SK-N-SH (cell line): ENCODE measurements at regions not wholly inside any gene's neighbourhood (a gene's known extent, or its start where the extent isn't known, plus 50 kb on each side); places are given as distances from the start of the nearest gene placed in this dataset.

Source experiments
- CTCF ChIA-PET: fragments of 300-600, 350-600 bp; formaldehyde crosslinking; extraction: SDS; loops from one replicate; lab custom pipeline; 2021; lab: Yijun Ruan, JAX
- POLR2A ChIA-PET: fragments of 350-600 bp; sonication (Branson Sonifier 250); formaldehyde crosslinking; extraction: SDS; loops from one replicate; lab custom pipeline; 2020; ENCODE audit warnings: antibody characterized with exemption, inconsistent platforms; lab: Yijun Ruan, JAX
- DNase-seq: peaks from one replicate; pipeline ENCODE4 v3.0.0; 2012
- H2AFZ ChIP-seq: fragments of 200-600 bp; sonication (generic); 2 replicates; pipeline ENCODE4 v1.8.1; 2016; ENCODE audit warnings: antibody characterized with exemption, mild to moderate bottlenecking, low read depth
- H3F3A ChIP-seq: fragments of 200-600 bp; sonication (generic); replicated peaks from 2 replicates; pipeline ENCODE3; 2016; ENCODE audit warnings: antibody characterized with exemption, mild to moderate bottlenecking; ENCODE audit not compliant: insufficient read depth
- H3K27ac ChIP-seq, 2 experiments: fragments of 200-500 bp in 1 of 2; fragments of 200-600 bp in 1 of 2; sonication (Bioruptor generic) in 1 of 2; sonication (generic), shearing (Covaris generic) in 1 of 2; 2 replicates each; pipeline versions ENCODE4 v1.5.1 to v1.6.1; 2014 to 2016; ENCODE audit warnings: low read depth in 2 of 2, inconsistent platforms in 1 of 2, low read length in 1 of 2, mild to moderate bottlenecking in 1 of 2, mixed read lengths in 1 of 2
- H3K27me3 ChIP-seq: fragments of 200-600 bp; sonication (generic), shearing (Covaris generic); 2 replicates; pipeline ENCODE4 v1.6.1; 2016; ENCODE audit warnings: mixed run types; ENCODE audit not compliant: insufficient read depth
- H3K36me3 ChIP-seq, 2 experiments: fragments of 200-500 bp in 1 of 2; fragments of 200-600 bp in 1 of 2; sonication (Bioruptor generic) in 1 of 2; sonication (generic) in 1 of 2; replicated peaks in 1 of 2; 2 replicates each; pipeline versions ENCODE3 to v1.5.1; 2014 to 2016; ENCODE audit warnings: low read length in 1 of 2, mild to moderate bottlenecking in 1 of 2; ENCODE audit not compliant: insufficient read depth in 2 of 2, control insufficient read depth in 1 of 2
- H3K4me1 ChIP-seq, 2 experiments: fragments of 200-500 bp in 1 of 2; fragments of 200-600 bp in 1 of 2; sonication (Bioruptor generic) in 1 of 2; sonication (generic), shearing (Covaris generic) in 1 of 2; 2 replicates each; pipeline versions ENCODE4 v1.5.1 to v1.6.1; 2014 to 2016; ENCODE audit warnings: low read depth in 1 of 2, low read length in 1 of 2, mixed run types in 1 of 2; ENCODE audit not compliant: insufficient read depth in 2 of 2, control insufficient read depth in 1 of 2
- H3K4me2 ChIP-seq: fragments of 200-600 bp; sonication (generic), shearing (Covaris generic); 2 replicates; pipeline ENCODE4 v1.6.1; 2017; ENCODE audit warnings: mixed run types
- H3K4me3 ChIP-seq, 2 experiments: fragments of 200-500 bp in 1 of 2; fragments of 200-600 bp in 1 of 2; sonication (Bioruptor generic) in 1 of 2; sonication (generic), shearing (Covaris generic) in 1 of 2; 2 replicates each; pipeline versions ENCODE4 v1.5.1 to v1.8.1; 2014 to 2016; ENCODE audit warnings: low read depth in 2 of 2, inconsistent platforms in 1 of 2, low read length in 1 of 2, mild to moderate bottlenecking in 1 of 2, mixed read lengths in 1 of 2, moderate library complexity in 1 of 2
- H3K79me2 ChIP-seq: fragments of 200-600 bp; sonication (generic); 2 replicates; pipeline ENCODE4 v1.8.1; 2017; ENCODE audit warnings: mild to moderate bottlenecking; ENCODE audit not compliant: insufficient read depth
- H3K9ac ChIP-seq: fragments of 200-600 bp; sonication (generic); 2 replicates; pipeline ENCODE4 v1.6.1; 2017; ENCODE audit warnings: mixed run types
- H3K9me2 ChIP-seq: fragments of 200-600 bp; sonication (generic); 2 replicates; pipeline ENCODE4 v1.6.1; 2017; ENCODE audit warnings: mixed run types
- H3K9me3 ChIP-seq: fragments of 200-600 bp; sonication (generic); 2 replicates; pipeline ENCODE4 v1.6.1; 2017; ENCODE audit warnings: mixed run types, mild to moderate bottlenecking, moderate library complexity
- H4K20me1 ChIP-seq: fragments of 200-600 bp; sonication (generic); 2 replicates; pipeline ENCODE4 v1.6.1; 2017; ENCODE audit warnings: mild to moderate bottlenecking, mixed run types; ENCODE audit not compliant: insufficient read depth
- CHD2 ChIP-seq: fragments of 150-350 bp; IDR thresholded peaks from 2 replicates; pipeline ENCODE4 v1.6.1; 2018; ENCODE audit warnings: low read length; ENCODE audit not compliant: partially characterized antibody
- EP300 ChIP-seq, 2 experiments: IDR thresholded peaks; 2 replicates each; pipeline versions ENCODE4 v1.4.0 to v1.6.1; 2012; ENCODE audit warnings: borderline replicate concordance in 1 of 2, low read depth in 1 of 2, low read length in 1 of 2
- GABPA ChIP-seq: IDR thresholded peaks from 2 replicates; pipeline ENCODE4 v1.4.0; 2012; ENCODE audit warnings: low read depth, mild to moderate bottlenecking
- GATA2 ChIP-seq: sonication (generic); formaldehyde crosslinking; IDR thresholded peaks from 2 replicates; pipeline ENCODE4 v1.5.0; 2020; ENCODE audit warnings: mild to moderate bottlenecking, missing genetic modification reagents
- JUND ChIP-seq: IDR thresholded peaks from 2 replicates; pipeline ENCODE4 v1.4.0; 2012
- NFIC ChIP-seq: IDR thresholded peaks from 2 replicates; pipeline ENCODE4 v1.4.0; 2012; ENCODE audit warnings: borderline replicate concordance
- NRF1 ChIP-seq: IDR thresholded peaks from 2 replicates; pipeline ENCODE4 v1.6.1; 2012; ENCODE audit warnings: low read depth, mild to moderate bottlenecking, low read length
- POLR2AphosphoS5 ChIP-seq: IDR thresholded peaks from 2 replicates; pipeline ENCODE4 v1.6.1; 2012; ENCODE audit warnings: low read depth, low read length
- RAD21 ChIP-seq: IDR thresholded peaks from 2 replicates; pipeline ENCODE4 v1.6.1; 2012; ENCODE audit warnings: mild to moderate bottlenecking, low read length
- RCOR1 ChIP-seq: fragments of 150-350 bp; IDR thresholded peaks from 2 replicates; pipeline ENCODE4 v1.6.1; 2017; ENCODE audit warnings: antibody characterized with exemption, low read length
- RFX5 ChIP-seq: IDR thresholded peaks from 2 replicates; pipeline ENCODE4 v1.6.1; 2012; ENCODE audit warnings: mild to moderate bottlenecking, improper control_type of control experiment, low read length
- RXRA ChIP-seq: IDR thresholded peaks from 2 replicates; pipeline ENCODE4 v1.4.0; 2012; ENCODE audit warnings: low read depth, mild to moderate bottlenecking, borderline replicate concordance
- SIN3A ChIP-seq: IDR thresholded peaks from 2 replicates; pipeline ENCODE4 v1.6.1; 2012; ENCODE audit warnings: low read depth, mild to moderate bottlenecking, low read length, moderate library complexity, borderline replicate concordance
- SMC3 ChIP-seq: IDR thresholded peaks from 2 replicates; pipeline ENCODE4 v1.6.1; 2012; ENCODE audit warnings: low read depth, low read length, improper control_type of control experiment
- TAF1 ChIP-seq: IDR thresholded peaks from 2 replicates; pipeline ENCODE4 v1.6.1; 2012; ENCODE audit warnings: low read depth, mild to moderate bottlenecking, low read length, moderate library complexity, borderline replicate concordance
- TEAD4 ChIP-seq: IDR thresholded peaks from 2 replicates; pipeline ENCODE4 v1.4.0; 2012; ENCODE audit warnings: mild to moderate bottlenecking, borderline replicate concordance; ENCODE audit not compliant: insufficient read depth
- YY1 ChIP-seq: IDR thresholded peaks from 2 replicates; pipeline ENCODE4 v1.4.0; 2012; ENCODE audit warnings: low read depth, mild to moderate bottlenecking
- WGBS: methylation state at CpG from one replicate; pipeline ENCODE4 v1.1.6; 2017; ENCODE audit warnings: low lambda C conversion rate; 5-methylcytosine and 5-hydroxymethylcytosine counted together
- TF ChIP-seq, protein P1 (sequence below): IDR thresholded peaks from 2 replicates; pipeline ENCODE4 v1.4.0; 2012; ENCODE audit warnings: low read depth, borderline replicate concordance
- TF ChIP-seq, protein P2 (sequence below): fragments of 150-350 bp; IDR thresholded peaks from 2 replicates; pipeline ENCODE4 v1.6.1; 2016; ENCODE audit warnings: mild to moderate bottlenecking, low read depth, low read length
- TF ChIP-seq, protein P3 (sequence below): fragments of 150-350 bp; IDR thresholded peaks from 2 replicates; pipeline ENCODE4 v1.6.1; 2017; ENCODE audit warnings: antibody characterized with exemption, low read length, low read depth, borderline replicate concordance
- TF ChIP-seq, protein P4 (sequence below): IDR thresholded peaks from 2 replicates; pipeline ENCODE4; 2012
- TF ChIP-seq, protein P5 (sequence below): IDR thresholded peaks from 2 replicates; pipeline ENCODE4 v1.4.0; 2012; ENCODE audit warnings: low read depth

DNA sequence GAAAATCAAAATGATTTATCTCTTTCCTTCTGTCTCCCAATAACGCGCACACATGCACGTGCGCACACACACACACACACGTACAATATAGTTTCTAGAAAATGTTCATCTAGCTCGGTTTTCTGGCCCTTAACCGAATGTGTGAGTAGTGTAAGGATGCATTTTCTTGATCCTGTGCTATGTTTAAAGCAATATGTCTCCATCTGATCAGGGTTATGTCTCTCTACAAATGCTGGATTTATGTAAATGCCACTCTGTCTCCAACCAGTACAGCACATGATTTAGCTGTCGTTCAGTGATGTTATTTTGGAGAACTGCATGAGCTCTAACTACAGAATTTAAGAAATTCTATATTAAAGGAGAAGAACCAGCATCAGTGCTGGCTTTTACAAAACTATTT, 198.0 kb downstream of the TJP1 start:
- Histone ChIP-seq H3K4me2 (no peak overlapping the region), H4K20me1 (no peaks in the 10 kb centered on the region), H3F3A (no peaks in the 10 kb centered on the region), H3K9me3 (no peaks in the 10 kb centered on the region), H3K79me2 (no peaks in the 10 kb centered on the region), H3K36me3 (no peaks in the 10 kb centered on the region), H3K9ac (no peak overlapping the region), H3K27ac (no peak overlapping the region), H3K9me2 (no peaks in the 10 kb centered on the region), H3K27me3 (no peaks in the 10 kb centered on the region; the same call in 1 of the 2 replicates), H3K4me3 (no peak overlapping the region), H2AFZ (no peak overlapping the region), H3K4me1 (no peaks in the 10 kb centered on the region)
- ChIA-PET CTCF (interaction anchor here (1.2 kb wide), 2 partner anchors 32 to 522 kb away, joined by 3 read pairs; no protein-coding TSS in a partner anchor), POLR2A (no interaction called here)
- TF ChIP-seq POLR2AphosphoS5, result no peak
- TF ChIP-seq NRF1, result no peak
- no peak for TF ChIP-seq RAD21
- TF ChIP-seq SMC3, result no peak
- TF ChIP-seq TAF1, result no peak
- no peak for TF ChIP-seq RXRA
- TF ChIP-seq, protein P1, sequence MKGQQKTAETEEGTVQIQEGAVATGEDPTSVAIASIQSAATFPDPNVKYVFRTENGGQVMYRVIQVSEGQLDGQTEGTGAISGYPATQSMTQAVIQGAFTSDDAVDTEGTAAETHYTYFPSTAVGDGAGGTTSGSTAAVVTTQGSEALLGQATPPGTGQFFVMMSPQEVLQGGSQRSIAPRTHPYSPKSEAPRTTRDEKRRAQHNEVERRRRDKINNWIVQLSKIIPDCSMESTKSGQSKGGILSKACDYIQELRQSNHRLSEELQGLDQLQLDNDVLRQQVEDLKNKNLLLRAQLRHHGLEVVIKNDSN, result no peak
- TF ChIP-seq, protein P2, sequence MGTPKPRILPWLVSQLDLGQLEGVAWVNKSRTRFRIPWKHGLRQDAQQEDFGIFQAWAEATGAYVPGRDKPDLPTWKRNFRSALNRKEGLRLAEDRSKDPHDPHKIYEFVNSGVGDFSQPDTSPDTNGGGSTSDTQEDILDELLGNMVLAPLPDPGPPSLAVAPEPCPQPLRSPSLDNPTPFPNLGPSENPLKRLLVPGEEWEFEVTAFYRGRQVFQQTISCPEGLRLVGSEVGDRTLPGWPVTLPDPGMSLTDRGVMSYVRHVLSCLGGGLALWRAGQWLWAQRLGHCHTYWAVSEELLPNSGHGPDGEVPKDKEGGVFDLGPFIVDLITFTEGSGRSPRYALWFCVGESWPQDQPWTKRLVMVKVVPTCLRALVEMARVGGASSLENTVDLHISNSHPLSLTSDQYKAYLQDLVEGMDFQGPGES, result no peak
- TF ChIP-seq NFIC, result no peak
- no peak for TF ChIP-seq TEAD4
- no peak for TF ChIP-seq SIN3A
- no peak for TF ChIP-seq GABPA
- TF ChIP-seq, protein P3, sequence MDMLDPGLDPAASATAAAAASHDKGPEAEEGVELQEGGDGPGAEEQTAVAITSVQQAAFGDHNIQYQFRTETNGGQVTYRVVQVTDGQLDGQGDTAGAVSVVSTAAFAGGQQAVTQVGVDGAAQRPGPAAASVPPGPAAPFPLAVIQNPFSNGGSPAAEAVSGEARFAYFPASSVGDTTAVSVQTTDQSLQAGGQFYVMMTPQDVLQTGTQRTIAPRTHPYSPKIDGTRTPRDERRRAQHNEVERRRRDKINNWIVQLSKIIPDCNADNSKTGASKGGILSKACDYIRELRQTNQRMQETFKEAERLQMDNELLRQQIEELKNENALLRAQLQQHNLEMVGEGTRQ, result no peak
- TF ChIP-seq RFX5, result no peak
- TF ChIP-seq RCOR1, result no peak
- 61% methylated on average over 8 of the region's 8 CpGs for WGBS
- no peak for DNase-seq

DNA sequence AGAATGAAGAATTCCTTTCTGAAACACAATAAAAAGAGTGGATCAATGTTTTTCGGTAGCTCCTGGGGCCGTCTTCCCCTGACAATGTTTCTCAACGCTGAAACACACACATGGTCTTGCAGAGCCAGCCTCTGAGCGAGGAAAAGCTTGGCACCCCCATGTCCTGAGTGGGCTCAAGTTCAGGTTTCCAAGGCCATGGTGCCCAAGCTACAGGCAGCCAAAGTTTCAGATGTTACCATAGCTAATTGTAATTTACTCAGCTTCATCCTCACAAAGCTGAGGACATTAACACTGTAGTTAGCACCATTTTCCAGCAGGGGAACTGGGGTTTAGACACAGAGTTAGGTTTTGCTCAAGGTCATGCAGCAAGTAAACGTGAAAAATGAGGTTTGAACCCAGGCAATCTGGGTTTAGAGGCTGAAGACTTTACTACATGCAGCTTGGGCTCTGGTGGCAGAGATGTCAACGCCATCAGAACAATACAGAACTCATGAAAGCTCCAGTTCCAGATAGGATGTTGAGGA, 199.1 kb downstream of the TJP1 start:
- DNase-seq, result no peak
- Histone ChIP-seq H3K27ac (no peak overlapping the region), H2AFZ (no peak overlapping the region), H3K4me1 (no peaks in the 10 kb centered on the region), H4K20me1 (no peaks in the 10 kb centered on the region), H3F3A (no peaks in the 10 kb centered on the region), H3K27me3 (no peaks in the 10 kb centered on the region; the same call in 1 of the 2 replicates), H3K4me2 (no peak overlapping the region), H3K9me2 (no peaks in the 10 kb centered on the region), H3K4me3 (no peak overlapping the region), H3K36me3 (no peaks in the 10 kb centered on the region), H3K9ac (no peak overlapping the region), H3K9me3 (no peaks in the 10 kb centered on the region), H3K79me2 (no peaks in the 10 kb centered on the region)
- CTCF ChIA-PET, result interaction anchor here (1.2 kb wide), 1 partner anchor 33 kb away, joined by 3 read pairs; no protein-coding TSS in a partner anchor
- TF ChIP-seq TAF1 (no peak), CHD2 (no peak), GATA2 (CRISPR knock-in tag) (no peak), RXRA (no peak), SIN3A (no peak), JUND (no peak), RFX5 (no peak), EP300 (IDR thresholded peaks at IDR 0.05; ENCODE audit: borderline replicate concordance in 1 of 2, low read depth in 1 of 2, low read length in 1 of 2) (no peak), YY1 (no peak)
- TF ChIP-seq, protein P2, result no peak
- TF ChIP-seq, protein P4, sequence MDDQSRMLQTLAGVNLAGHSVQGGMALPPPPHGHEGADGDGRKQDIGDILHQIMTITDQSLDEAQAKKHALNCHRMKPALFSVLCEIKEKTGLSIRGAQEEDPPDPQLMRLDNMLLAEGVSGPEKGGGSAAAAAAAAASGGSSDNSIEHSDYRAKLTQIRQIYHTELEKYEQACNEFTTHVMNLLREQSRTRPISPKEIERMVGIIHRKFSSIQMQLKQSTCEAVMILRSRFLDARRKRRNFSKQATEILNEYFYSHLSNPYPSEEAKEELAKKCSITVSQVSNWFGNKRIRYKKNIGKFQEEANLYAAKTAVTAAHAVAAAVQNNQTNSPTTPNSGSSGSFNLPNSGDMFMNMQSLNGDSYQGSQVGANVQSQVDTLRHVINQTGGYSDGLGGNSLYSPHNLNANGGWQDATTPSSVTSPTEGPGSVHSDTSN, result no peak
- TF ChIP-seq, protein P5, sequence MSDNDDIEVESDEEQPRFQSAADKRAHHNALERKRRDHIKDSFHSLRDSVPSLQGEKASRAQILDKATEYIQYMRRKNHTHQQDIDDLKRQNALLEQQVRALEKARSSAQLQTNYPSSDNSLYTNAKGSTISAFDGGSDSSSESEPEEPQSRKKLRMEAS, result no peak
- POLR2A ChIA-PET, result no interaction called here
- 44% methylated on average over 6 of the region's 6 CpGs for WGBS
